ENCODE measurements at regions not wholly inside any gene's neighbourhood (a gene's known extent, or its start where the extent isn't known, plus 50 kb on each side); places are given as distances from the start of the nearest gene placed in this dataset.

- TF ChIP-seq ISL1 (CRISPR knock-in tag; IDR thresholded peaks at IDR 0.05) (no peak), CSRNP3 (CRISPR knock-in tag; IDR thresholded peaks at IDR 0.05) (no peak), CREB5 (CRISPR knock-in tag; IDR thresholded peaks at IDR 0.05; ENCODE audit: low read depth) (no peak), POU6F1 (CRISPR knock-in tag; IDR thresholded peaks at IDR 0.05; ENCODE audit: borderline replicate concordance, low read depth) (no peak)
- no peak for ATAC-seq
These were observed 316.9 kb upstream of the TSHZ3 start for GRCh38 chr19:31666126-31666525.

GRCh38 chr19:31667106-31667505, 317.9 kb upstream of the TSHZ3 start:
- no peak for ATAC-seq
- TF ChIP-seq CSDC2 (CRISPR knock-in tag; IDR thresholded peaks at IDR 0.05), result no peak
- TF ChIP-seq PATZ1 (CRISPR knock-in tag; IDR thresholded peaks at IDR 0.05; ENCODE audit: borderline replicate concordance), result no peak
- no peak for TF ChIP-seq TSHZ2 (CRISPR knock-in tag; IDR thresholded peaks at IDR 0.05)
- no peak for TF ChIP-seq POU6F1 (CRISPR knock-in tag; IDR thresholded peaks at IDR 0.05; ENCODE audit: borderline replicate concordance, low read depth)
- TF ChIP-seq ISL1 (CRISPR knock-in tag; IDR thresholded peaks at IDR 0.05), result no peak
- no peak for TF ChIP-seq TCF4 (CRISPR knock-in tag; IDR thresholded peaks at IDR 0.05; ENCODE audit: borderline replicate concordance)
- no peak for TF ChIP-seq GLIS3 (CRISPR knock-in tag; IDR thresholded peaks at IDR 0.05)
- no peak for TF ChIP-seq CREB5 (CRISPR knock-in tag; IDR thresholded peaks at IDR 0.05; ENCODE audit: low read depth)
- no peak for TF ChIP-seq PPARA (CRISPR knock-in tag; IDR thresholded peaks at IDR 0.05; ENCODE audit: borderline replicate concordance)
- no peak for TF ChIP-seq SNAI2 (CRISPR knock-in tag; IDR thresholded peaks at IDR 0.05)
- no peak for TF ChIP-seq ESRRG (CRISPR knock-in tag; IDR thresholded peaks at IDR 0.05)
- TF ChIP-seq ZNF8 (CRISPR knock-in tag; IDR thresholded peaks at IDR 0.05), result no peak
- no peak for TF ChIP-seq ARNTL (CRISPR knock-in tag; IDR thresholded peaks at IDR 0.05; ENCODE audit: borderline replicate concordance, low read depth)

- no peak for ATAC-seq
- TF ChIP-seq TOX (CRISPR knock-in tag; IDR thresholded peaks at IDR 0.05; ENCODE audit: borderline replicate concordance) (no peak), OSR1 (CRISPR knock-in tag; IDR thresholded peaks at IDR 0.05) (no peak), ZNF70 (CRISPR knock-in tag; IDR thresholded peaks at IDR 0.05) (no peak), ESRRG (CRISPR knock-in tag; IDR thresholded peaks at IDR 0.05) (no peak), GLIS3 (CRISPR knock-in tag; IDR thresholded peaks at IDR 0.05) (no peak), ZC3H10 (CRISPR knock-in tag; IDR thresholded peaks at IDR 0.05) (no peak), ZNF8 (CRISPR knock-in tag; IDR thresholded peaks at IDR 0.05) (no peak), PPARA (CRISPR knock-in tag; IDR thresholded peaks at IDR 0.05; ENCODE audit: borderline replicate concordance) (no peak), ZFP3 (CRISPR knock-in tag; IDR thresholded peaks at IDR 0.05) (no peak), RARB (CRISPR knock-in tag; IDR thresholded peaks at IDR 0.05) (no peak), ZFP30 (CRISPR knock-in tag; IDR thresholded peaks at IDR 0.05) (no peak), TSHZ2 (CRISPR knock-in tag; IDR thresholded peaks at IDR 0.05) (no peak), POU6F1 (CRISPR knock-in tag; IDR thresholded peaks at IDR 0.05; ENCODE audit: borderline replicate concordance, low read depth) (no peak)
These were observed 319.7 kb upstream of the TSHZ3 start for GRCh38 chr19:31668921-31669320.
